ENCODE measurements at regions not wholly inside any gene's neighbourhood (a gene's known extent, or its start where the extent isn't known, plus 50 kb on each side); places are given as distances from the start of the nearest gene placed in this dataset.

- Histone ChIP-seq H3K4me1 (ENCODE audit: control insufficient read depth in 1 of 2, insufficient read depth in 2 of 2, low read length in 2 of 2) (no peaks in the 10 kb centered on the region), H3K36me3 (ENCODE audit: control insufficient read depth in 1 of 2, insufficient read depth in 2 of 2, low read length in 2 of 2) (no peaks in the 10 kb centered on the region), H4K20me1 (ENCODE audit: insufficient read depth) (no peaks in the 10 kb centered on the region), H3K27me3 (ENCODE audit: insufficient read depth, low read length) (no peaks in the 10 kb centered on the region), H3K4me3 (replicated peaks in 1 of 2; ENCODE audit: low read depth in 1 of 2, low read length in 2 of 2) (no peak overlapping the region), H3K9me2 (ENCODE audit: insufficient read depth) (no peaks in the 10 kb centered on the region), H2AFZ (ENCODE audit: low read depth, low read length, poor library complexity, severe bottlenecking) (no peak overlapping the region), H3K4me2 (ENCODE audit: low read length) (no peak overlapping the region), H3K27ac (ENCODE audit: low read depth, low read length) (no peak overlapping the region), H3K9ac (ENCODE audit: low read length) (no peak overlapping the region), H3K9me3 (ENCODE audit: control insufficient read depth in 1 of 2, insufficient read depth in 1 of 2, low read depth in 1 of 2, low read length in 2 of 2) (no peaks in the 10 kb centered on the region), H3K79me2 (ENCODE audit: insufficient read depth, low read length) (no peaks in the 10 kb centered on the region)
- POLR2A ChIA-PET: no interaction called here
- CTCF ChIA-PET: no interaction called here
- no TSS peak for BruUV-seq (replicated peaks)
- DNase-seq (ENCODE audit: low read depth, low spot score) (no peak), ATAC-seq (no peak)
- intact Hi-C loops (cut with micrococcal nuclease): no loop called here
- no peak for TF ChIP-seq SP1 (IDR thresholded peaks at IDR 0.05; ENCODE audit: low read depth)
- no peak for TF ChIP-seq MAX (IDR thresholded peaks at IDR 0.05)
- TF ChIP-seq RAD21 (IDR thresholded peaks at IDR 0.05; ENCODE audit: low read depth): no peak
- TF ChIP-seq POLR2A (IDR thresholded peaks at IDR 0.05; ENCODE audit: borderline replicate concordance, extremely low read depth, insufficient read depth, insufficient read length): no peak
- TF ChIP-seq CBX3 (IDR thresholded peaks at IDR 0.05; ENCODE audit: low read depth): no peak
- TF ChIP-seq EZH2phosphoT487 (IDR thresholded peaks at IDR 0.05; ENCODE audit: borderline replicate concordance): no peak
- RAD21 ChIA-PET (ENCODE audit: low non-redundant PET in 1 of 2, low total read pairs in 2 of 2, uncharacterized antibody in 2 of 2, unreplicated experiment in 2 of 2): no interaction called here
Measured at GRCh38 chr2:172153156-172153555, 50.5 kb upstream of the DLX2 start.

- Histone ChIP-seq H2AFZ (ENCODE audit: low read depth, low read length, poor library complexity, severe bottlenecking) (no peak overlapping the region), H3K9me2 (ENCODE audit: insufficient read depth) (no peaks in the 10 kb centered on the region), H3K36me3 (ENCODE audit: control insufficient read depth in 1 of 2, insufficient read depth in 2 of 2, low read length in 2 of 2) (no peaks in the 10 kb centered on the region), H3K4me2 (ENCODE audit: low read length) (no peak overlapping the region), H3K27ac (ENCODE audit: low read depth, low read length) (no peak overlapping the region), H3K9me3 (ENCODE audit: control insufficient read depth in 1 of 2, insufficient read depth in 1 of 2, low read depth in 1 of 2, low read length in 2 of 2) (no peaks in the 10 kb centered on the region), H3K27me3 (ENCODE audit: insufficient read depth, low read length) (no peaks in the 10 kb centered on the region), H3K4me3 (replicated peaks in 1 of 2; ENCODE audit: low read depth in 1 of 2, low read length in 2 of 2) (no peak overlapping the region), H3K4me1 (ENCODE audit: control insufficient read depth in 1 of 2, insufficient read depth in 2 of 2, low read length in 2 of 2) (no peaks in the 10 kb centered on the region), H3K79me2 (ENCODE audit: insufficient read depth, low read length) (no peaks in the 10 kb centered on the region), H3K9ac (ENCODE audit: low read length) (no peak overlapping the region), H4K20me1 (ENCODE audit: insufficient read depth) (no peaks in the 10 kb centered on the region)
- no TSS peak for BruUV-seq (replicated peaks)
- intact Hi-C loops (cut with micrococcal nuclease): no loop called here
- ATAC-seq: no peak
- CTCF ChIA-PET: no interaction called here
- no peak for DNase-seq (ENCODE audit: low read depth, low spot score)
- RAD21 ChIA-PET (ENCODE audit: low non-redundant PET in 1 of 2, low total read pairs in 2 of 2, uncharacterized antibody in 2 of 2, unreplicated experiment in 2 of 2): no interaction called here
- TF ChIP-seq RAD21 (IDR thresholded peaks at IDR 0.05; ENCODE audit: low read depth): no peak
- no peak for TF ChIP-seq EGR1 (IDR thresholded peaks at IDR 0.05; ENCODE audit: low read depth)
- TF ChIP-seq MAX (IDR thresholded peaks at IDR 0.05): no peak
- TF ChIP-seq CBX3 (IDR thresholded peaks at IDR 0.05; ENCODE audit: low read depth): no peak
- no peak for TF ChIP-seq CTCF (IDR thresholded peaks at IDR 0.05 in 2 of 3, conservative IDR thresholded peaks at IDR 0.05 in 1 of 3; ENCODE audit: borderline replicate concordance in 1 of 3, insufficient read depth in 1 of 3, low read depth in 2 of 3, low read length in 2 of 3)
- TF ChIP-seq SIN3A (IDR thresholded peaks at IDR 0.05; ENCODE audit: low read depth): no peak
- TF ChIP-seq SP1 (IDR thresholded peaks at IDR 0.05; ENCODE audit: low read depth): no peak
- TF ChIP-seq ZNF274 (IDR thresholded peaks at IDR 0.05; ENCODE audit: low read depth, low read length): no peak
- TF ChIP-seq SRF (IDR thresholded peaks at IDR 0.05; ENCODE audit: low read depth): no peak
- TF ChIP-seq, protein P1, sequence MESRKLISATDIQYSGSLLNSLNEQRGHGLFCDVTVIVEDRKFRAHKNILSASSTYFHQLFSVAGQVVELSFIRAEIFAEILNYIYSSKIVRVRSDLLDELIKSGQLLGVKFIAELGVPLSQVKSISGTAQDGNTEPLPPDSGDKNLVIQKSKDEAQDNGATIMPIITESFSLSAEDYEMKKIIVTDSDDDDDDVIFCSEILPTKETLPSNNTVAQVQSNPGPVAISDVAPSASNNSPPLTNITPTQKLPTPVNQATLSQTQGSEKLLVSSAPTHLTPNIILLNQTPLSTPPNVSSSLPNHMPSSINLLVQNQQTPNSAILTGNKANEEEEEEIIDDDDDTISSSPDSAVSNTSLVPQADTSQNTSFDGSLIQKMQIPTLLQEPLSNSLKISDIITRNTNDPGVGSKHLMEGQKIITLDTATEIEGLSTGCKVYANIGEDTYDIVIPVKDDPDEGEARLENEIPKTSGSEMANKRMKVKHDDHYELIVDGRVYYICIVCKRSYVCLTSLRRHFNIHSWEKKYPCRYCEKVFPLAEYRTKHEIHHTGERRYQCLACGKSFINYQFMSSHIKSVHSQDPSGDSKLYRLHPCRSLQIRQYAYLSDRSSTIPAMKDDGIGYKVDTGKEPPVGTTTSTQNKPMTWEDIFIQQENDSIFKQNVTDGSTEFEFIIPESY (IDR thresholded peaks at IDR 0.05; ENCODE audit: extremely low read depth, insufficient replicate concordance, low read length): no peak
- POLR2A ChIA-PET: no interaction called here
Measured at GRCh38 chr2:172153757-172154156, 51.1 kb upstream of the DLX2 start.

All from HCT116 (cell line).